22Rv1 (cell line): ENCODE measurements at regions not wholly inside any gene's neighbourhood (a gene's known extent, or its start where the extent isn't known, plus 50 kb on each side); places are given as distances from the start of the nearest gene placed in this dataset.

Experiments used
- CTCF ChIP-seq: fragments of 450-650 bp; IDR thresholded peaks from 2 replicates; pipeline ENCODE4 v1.5.1; 2017; ENCODE audit warnings: mild to moderate bottlenecking
- ZFX ChIP-seq: fragments of 450-650 bp; IDR thresholded peaks from 2 replicates; pipeline ENCODE4 v1.6.1; 2017; ENCODE audit warnings: antibody characterized with exemption, borderline replicate concordance

DNA sequence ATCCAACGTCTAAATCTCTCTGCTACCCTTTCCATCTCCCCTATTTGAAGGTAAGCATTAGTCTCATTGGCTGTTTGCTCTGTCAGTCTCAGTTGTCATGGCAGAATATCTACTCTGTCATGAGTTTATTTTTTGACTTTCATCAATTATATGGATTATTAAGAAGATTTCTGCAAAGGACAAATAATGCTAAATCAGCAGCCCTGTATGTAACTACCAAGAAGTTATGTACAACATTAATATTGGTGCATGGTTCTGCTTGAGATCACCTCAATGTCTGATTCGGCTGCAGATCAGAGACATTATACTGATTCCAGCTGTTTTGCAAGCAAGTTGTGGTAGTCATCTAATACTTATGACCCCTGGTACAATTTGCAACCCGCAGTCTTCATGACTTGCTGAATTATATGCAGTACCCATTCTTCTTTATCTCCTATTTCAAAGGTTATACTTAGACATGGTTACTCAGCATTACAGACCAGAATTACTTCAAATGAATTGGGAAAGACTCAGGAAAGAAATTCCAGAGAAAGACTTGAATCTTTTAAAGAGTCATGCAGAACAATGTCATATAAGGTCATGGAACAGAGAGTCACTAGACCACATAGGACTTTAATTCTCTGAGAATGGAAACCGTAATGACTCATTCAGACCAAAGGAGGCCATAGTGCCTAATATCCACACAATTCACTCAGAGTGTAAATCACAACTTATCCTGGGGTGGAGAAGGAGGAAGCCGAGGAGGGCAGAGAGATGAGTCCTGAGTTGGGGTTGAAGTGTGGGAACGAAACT is 201.4 kb downstream of the IBTK start:
- TF ChIP-seq CTCF (no peak), ZFX (no peak)
